Peyer's patch (tissue), 4 donors: ENCODE measurements at regions not wholly inside any gene's neighbourhood (a gene's known extent, or its start where the extent isn't known, plus 50 kb on each side); places are given as distances from the start of the nearest gene placed in this dataset.
A peak's percentile ranks its signal among the peaks of the same experiment; 100 is the strongest.

Experiments used
- DNase-seq, 3 donors: peaks; one replicate each; pipeline ENCODE4 v3.0.0-alpha.2; 2017 to 2019
- H3K27ac ChIP-seq, 4 donors: fragments of 200-600 bp; sonication (generic); one replicate each; pipeline ENCODE4 v1.5.1; 2016 to 2019
- H3K27me3 ChIP-seq, 2 donors: fragments of 200-600 bp; sonication (generic); one replicate each; pipeline ENCODE4 v1.5.1; 2019
- H3K36me3 ChIP-seq, 3 donors: fragments of 200-600 bp; sonication (generic); one replicate each; pipeline ENCODE4 v1.5.1; 2016 to 2019
- H3K4me1 ChIP-seq, 4 donors: fragments of 200-600 bp; sonication (generic); one replicate each; pipeline ENCODE4 v1.5.1; 2016 to 2019
- H3K4me3 ChIP-seq, 4 donors: fragments of 200-600 bp; sonication (generic); 1 replicate in 3 of 4; 2 replicates in 1 of 4; pipeline ENCODE4 v1.5.1; 2016 to 2019; ENCODE audit warnings: mild to moderate bottlenecking in 1 of 4
- H3K9me3 ChIP-seq, 4 donors: fragments of 200-600 bp; sonication (generic); one replicate each; pipeline ENCODE4 v1.5.1; 2016 to 2019; ENCODE audit warnings: mild to moderate bottlenecking in 1 of 4
- CTCF ChIP-seq, 6 experiments: fragments of 450-650 bp in 4 of 6; fragments of 200-600 bp in 2 of 6; sonication (generic) in 1 of 6; IDR thresholded peaks; one replicate each; pipeline ENCODE4 v1.5.1; 2017 to 2019; ENCODE audit warnings: antibody characterized with exemption in 6 of 6, mild to moderate bottlenecking in 3 of 6, moderate library complexity in 1 of 6
- POLR2A ChIP-seq, 2 donors: fragments of 450-650 bp; IDR thresholded peaks; one replicate each; pipeline ENCODE4 v1.5.1; 2017; ENCODE audit warnings: antibody characterized with exemption in 2 of 2, mild to moderate bottlenecking in 2 of 2, moderate library complexity in 2 of 2

- DNase-seq = no peak
- H3K4me1 ChIP-seq = no peaks in the 10 kb centered on the region
- H3K9me3 ChIP-seq = no peaks in the 10 kb centered on the region
- H3K4me3 ChIP-seq = no peak overlapping the region
- H3K27me3 ChIP-seq = no peaks in the 10 kb centered on the region
- TF ChIP-seq CTCF (IDR thresholded peaks at IDR 0.05) = no peak
- no peak for TF ChIP-seq POLR2A (IDR thresholded peaks at IDR 0.05)
- H3K36me3 ChIP-seq = no peaks in the 10 kb centered on the region
- no peak overlapping the region for H3K27ac ChIP-seq
Observed at GRCh38 chr7:33735403-33735802, 169.9 kb upstream of the BMPER start.

GRCh38 chr7:33736521-33737221, 168.7 kb upstream of the BMPER start:
- no peak for DNase-seq
- no peak overlapping the region for H3K4me3 ChIP-seq
- no peaks in the 10 kb centered on the region for H3K27me3 ChIP-seq
- H3K36me3 ChIP-seq = no peaks in the 10 kb centered on the region
- no peaks in the 10 kb centered on the region for H3K4me1 ChIP-seq
- H3K9me3 ChIP-seq = no peaks in the 10 kb centered on the region
- TF ChIP-seq POLR2A (IDR thresholded peaks at IDR 0.05) (no peak), CTCF (IDR thresholded peaks at IDR 0.05) (no peak)
- no peak overlapping the region for H3K27ac ChIP-seq

GRCh38 chr7:33738260-33738935, 166.9 kb upstream of the BMPER start:
- Histone ChIP-seq H3K4me1 (no peaks in the 10 kb centered on the region), H3K36me3 (no peaks in the 10 kb centered on the region), H3K27ac (no peak overlapping the region), H3K9me3 (no peaks in the 10 kb centered on the region), H3K4me3 (no peak overlapping the region), H3K27me3 (no peaks in the 10 kb centered on the region)
- TF ChIP-seq POLR2A (IDR thresholded peaks at IDR 0.05) = no peak
- DNase-seq = no peak

- TF ChIP-seq POLR2A (IDR thresholded peaks at IDR 0.05) (no peak), CTCF (IDR thresholded peaks at IDR 0.05) (no peak)
- Histone ChIP-seq H3K27ac (no peak overlapping the region), H3K4me1 (no peaks in the 10 kb centered on the region), H3K9me3 (no peaks in the 10 kb centered on the region), H3K27me3 (no peaks in the 10 kb centered on the region), H3K36me3 (no peaks in the 10 kb centered on the region), H3K4me3 (no peak overlapping the region)
- no peak for DNase-seq
Observed at GRCh38 chr7:33739286-33739685, 166.1 kb upstream of the BMPER start.

- TF ChIP-seq CTCF (IDR thresholded peaks at IDR 0.05) (no peak), POLR2A (IDR thresholded peaks at IDR 0.05) (no peak)
- H3K27me3 ChIP-seq = no peaks in the 10 kb centered on the region
- no peak overlapping the region for H3K4me3 ChIP-seq
- DNase-seq = no peak
- H3K9me3 ChIP-seq = no peaks in the 10 kb centered on the region
- no peaks in the 10 kb centered on the region for H3K4me1 ChIP-seq
- H3K36me3 ChIP-seq = no peaks in the 10 kb centered on the region
- no peak overlapping the region for H3K27ac ChIP-seq
Observed at GRCh38 chr7:33742521-33742920, 162.8 kb upstream of the BMPER start.

GRCh38 chr7:33742999-33743587, 162.2 kb upstream of the BMPER start:
- Histone ChIP-seq H3K27me3 (no peaks in the 10 kb centered on the region), H3K4me3 (no peak overlapping the region), H3K4me1 (no peaks in the 10 kb centered on the region), H3K36me3 (no peaks in the 10 kb centered on the region), H3K27ac (peak overlapping the region in 1 of 4 donors; percentile 25), H3K9me3 (no peaks in the 10 kb centered on the region)
- TF ChIP-seq CTCF (IDR thresholded peaks at IDR 0.05) = no peak
- TF ChIP-seq POLR2A (IDR thresholded peaks at IDR 0.05) = no peak
- no peak for DNase-seq
